ENCODE measurements at regions not wholly inside any gene's neighbourhood (a gene's known extent, or its start where the extent isn't known, plus 50 kb on each side); places are given as distances from the start of the nearest gene placed in this dataset.

- no peaks in the 10 kb centered on the region for H3K4me1 Mint-ChIP-seq
- H3K36me3 Mint-ChIP-seq, result no peaks in the 10 kb centered on the region
- no peak for ATAC-seq
- DNase-seq (ENCODE audit: low spot score in 2 of 2), result no peak
- H3K4me3 Mint-ChIP-seq, result no peak overlapping the region
- H3K27ac Mint-ChIP-seq, result no peak overlapping the region
- peaks cover 7% of the 10 kb centered on the region for H3K9me3 Mint-ChIP-seq
Measured at GRCh38 chr3:117928836-117929235, 1105.8 kb downstream of the IGSF11 start.

- Mint-ChIP-seq H3K9me3 (peaks cover 14% of the 10 kb centered on the region), H3K4me1 (no peaks in the 10 kb centered on the region), H3K36me3 (no peaks in the 10 kb centered on the region), H3K27ac (no peak overlapping the region), H3K4me3 (no peak overlapping the region)
- ATAC-seq (no peak), DNase-seq (ENCODE audit: low spot score in 2 of 2) (no peak)
Measured at GRCh38 chr3:117932441-117932840, 1102.2 kb downstream of the IGSF11 start.

GRCh38 chr3:117936159-117936558, 1098.5 kb downstream of the IGSF11 start:
- ATAC-seq (no peak), DNase-seq (ENCODE audit: low spot score in 2 of 2) (no peak)
- H3K36me3 Mint-ChIP-seq, result no peaks in the 10 kb centered on the region
- peaks cover 15% of the 10 kb centered on the region for H3K9me3 Mint-ChIP-seq
- H3K4me1 Mint-ChIP-seq, result no peaks in the 10 kb centered on the region
- H3K4me3 Mint-ChIP-seq, result no peak overlapping the region
- no peak overlapping the region for H3K27ac Mint-ChIP-seq

- Mint-ChIP-seq H3K36me3 (no peaks in the 10 kb centered on the region), H3K27ac (no peak overlapping the region), H3K4me1 (no peaks in the 10 kb centered on the region), H3K9me3 (peaks cover 15% of the 10 kb centered on the region), H3K4me3 (no peak overlapping the region)
- DNase-seq (ENCODE audit: low spot score in 2 of 2) (no peak), ATAC-seq (no peak)
Measured at GRCh38 chr3:117938974-117939373, 1095.7 kb downstream of the IGSF11 start.

- no peaks in the 10 kb centered on the region for H3K36me3 Mint-ChIP-seq
- no peak overlapping the region for H3K27ac Mint-ChIP-seq
- H3K9me3 Mint-ChIP-seq, result peaks cover 15% of the 10 kb centered on the region
- DNase-seq (ENCODE audit: low spot score in 2 of 2) (no peak), ATAC-seq (no peak)
- no peaks in the 10 kb centered on the region for H3K4me1 Mint-ChIP-seq
- H3K4me3 Mint-ChIP-seq, result no peak overlapping the region
Measured at GRCh38 chr3:117939425-117940027, 1095.1 kb downstream of the IGSF11 start.

GRCh38 chr3:117941015-117941414, 1093.6 kb downstream of the IGSF11 start:
- DNase-seq (ENCODE audit: low spot score in 2 of 2), result no peak
- H3K4me3 Mint-ChIP-seq, result no peak overlapping the region
- H3K36me3 Mint-ChIP-seq, result no peaks in the 10 kb centered on the region
- no peak overlapping the region for H3K27ac Mint-ChIP-seq
- H3K4me1 Mint-ChIP-seq, result no peaks in the 10 kb centered on the region
- ATAC-seq, result no peak
- H3K9me3 Mint-ChIP-seq, result peaks cover 9% of the 10 kb centered on the region

- ATAC-seq (no peak), DNase-seq (ENCODE audit: low spot score in 2 of 2) (no peak)
- Mint-ChIP-seq H3K4me1 (no peaks in the 10 kb centered on the region), H3K9me3 (peaks cover 9% of the 10 kb centered on the region), H3K4me3 (no peak overlapping the region), H3K27ac (no peak overlapping the region), H3K36me3 (no peaks in the 10 kb centered on the region)
Measured at GRCh38 chr3:117941756-117942155, 1092.9 kb downstream of the IGSF11 start.

- Mint-ChIP-seq H3K4me1 (no peaks in the 10 kb centered on the region), H3K36me3 (no peaks in the 10 kb centered on the region), H3K4me3 (no peak overlapping the region), H3K27ac (no peak overlapping the region), H3K9me3 (peaks cover 23% of the 10 kb centered on the region)
- no peak for ATAC-seq
- DNase-seq (ENCODE audit: low spot score in 2 of 2), result no peak
Measured at GRCh38 chr3:117954131-117954530, 1080.5 kb downstream of the IGSF11 start.

GRCh38 chr3:117955196-117955595, 1079.5 kb downstream of the IGSF11 start:
- no peaks in the 10 kb centered on the region for H3K36me3 Mint-ChIP-seq
- H3K4me1 Mint-ChIP-seq, result no peaks in the 10 kb centered on the region
- no peak overlapping the region for H3K4me3 Mint-ChIP-seq
- H3K9me3 Mint-ChIP-seq, result peaks cover 23% of the 10 kb centered on the region
- H3K27ac Mint-ChIP-seq, result no peak overlapping the region
- ATAC-seq (no peak), DNase-seq (ENCODE audit: low spot score in 2 of 2) (no peak)

GRCh38 chr3:117958027-117958426, 1076.6 kb downstream of the IGSF11 start:
- Mint-ChIP-seq H3K4me1 (no peaks in the 10 kb centered on the region), H3K27ac (no peak overlapping the region), H3K9me3 (peaks cover 20% of the 10 kb centered on the region), H3K4me3 (no peak overlapping the region), H3K36me3 (no peaks in the 10 kb centered on the region)
- no peak for ATAC-seq
- no peak for DNase-seq (ENCODE audit: low spot score in 2 of 2)

- H3K36me3 Mint-ChIP-seq, result no peaks in the 10 kb centered on the region
Measured at GRCh38 chr3:117962750-117963149, 1071.9 kb downstream of the IGSF11 start.

GRCh38 chr3:117963858-117964257, 1070.8 kb downstream of the IGSF11 start:
- ATAC-seq (no peak), DNase-seq (ENCODE audit: low spot score in 2 of 2) (no peak)
- no peak overlapping the region for H3K4me3 Mint-ChIP-seq
- no peaks in the 10 kb centered on the region for H3K36me3 Mint-ChIP-seq
- H3K9me3 Mint-ChIP-seq, result peaks cover 10% of the 10 kb centered on the region
- no peaks in the 10 kb centered on the region for H3K4me1 Mint-ChIP-seq
- no peak overlapping the region for H3K27ac Mint-ChIP-seq

More at GRCh38 chr3:117962750-117963149, 1071.9 kb downstream of the IGSF11 start:
- no peaks in the 10 kb centered on the region for H3K4me1 Mint-ChIP-seq
- peaks cover 16% of the 10 kb centered on the region for H3K9me3 Mint-ChIP-seq
- ATAC-seq (no peak), DNase-seq (ENCODE audit: low spot score in 2 of 2) (no peak)
- H3K4me3 Mint-ChIP-seq, result no peak overlapping the region
- no peak overlapping the region for H3K27ac Mint-ChIP-seq

- DNase-seq (ENCODE audit: low spot score in 2 of 2) (no peak), ATAC-seq (no peak)
- H3K36me3 Mint-ChIP-seq, result no peaks in the 10 kb centered on the region
- no peak overlapping the region for H3K4me3 Mint-ChIP-seq
- no peaks in the 10 kb centered on the region for H3K4me1 Mint-ChIP-seq
- no peak overlapping the region for H3K27ac Mint-ChIP-seq
- peaks cover 5% of the 10 kb centered on the region for H3K9me3 Mint-ChIP-seq
Measured at GRCh38 chr3:117964814-117965213, 1069.8 kb downstream of the IGSF11 start.

GRCh38 chr3:117977504-117978228, 1057.0 kb downstream of the IGSF11 start:
- H3K36me3 Mint-ChIP-seq, result no peaks in the 10 kb centered on the region
- peaks cover 6% of the 10 kb centered on the region for H3K9me3 Mint-ChIP-seq
- no peak overlapping the region for H3K27ac Mint-ChIP-seq
- no peaks in the 10 kb centered on the region for H3K4me1 Mint-ChIP-seq
- H3K4me3 Mint-ChIP-seq, result no peak overlapping the region
- ATAC-seq (no peak), DNase-seq (ENCODE audit: low spot score in 2 of 2) (no peak)

- Mint-ChIP-seq H3K4me3 (no peak overlapping the region), H3K4me1 (no peaks in the 10 kb centered on the region), H3K27ac (no peak overlapping the region), H3K36me3 (no peaks in the 10 kb centered on the region), H3K9me3 (peaks cover 11% of the 10 kb centered on the region)
- no peak for ATAC-seq
- no peak for DNase-seq (ENCODE audit: low spot score in 2 of 2)
Measured at GRCh38 chr3:117979466-117979865, 1055.2 kb downstream of the IGSF11 start.

- peaks cover 21% of the 10 kb centered on the region for H3K9me3 Mint-ChIP-seq
- no peak overlapping the region for H3K27ac Mint-ChIP-seq
- no peak overlapping the region for H3K4me3 Mint-ChIP-seq
- no peaks in the 10 kb centered on the region for H3K4me1 Mint-ChIP-seq
- H3K36me3 Mint-ChIP-seq, result no peaks in the 10 kb centered on the region
- DNase-seq (ENCODE audit: low spot score in 2 of 2), result no peak
- ATAC-seq, result no peak
Measured at GRCh38 chr3:117987256-117987655, 1047.4 kb downstream of the IGSF11 start.

Measured in stimulated activated effector memory CD8-positive, alpha-beta T cell treated with anti-CD3 and anti-CD28 coated beads, Interleukin-12 subunit alpha, Interleukin-12 subunit beta, amount 100 ng/mL, for 72 hours (primary cell).